BLaER1 (cell line): ENCODE measurements at regions not wholly inside any gene's neighbourhood (a gene's known extent, or its start where the extent isn't known, plus 50 kb on each side); places are given as distances from the start of the nearest gene placed in this dataset.

Experiments used
- H3K27ac ChIP-seq: shearing (Covaris generic); formaldehyde crosslinking; 2 replicates; pipeline ENCODE4 v1.8.1; 2022
- H3K27me3 ChIP-seq: shearing (Covaris generic); formaldehyde crosslinking; 2 replicates; pipeline ENCODE4 v1.8.1; 2022
- H3K36me3 ChIP-seq: shearing (Covaris generic); formaldehyde crosslinking; 2 replicates; pipeline ENCODE4 v1.8.1; 2022
- H3K4me1 ChIP-seq: shearing (Covaris generic); formaldehyde crosslinking; 2 replicates; pipeline ENCODE4 v1.8.1; 2022
- H3K4me2 ChIP-seq: shearing (Covaris generic); formaldehyde crosslinking; 2 replicates; pipeline ENCODE4 v1.8.1; 2022
- H3K4me3 ChIP-seq: shearing (Covaris generic); formaldehyde crosslinking; 2 replicates; pipeline ENCODE4 v1.8.1; 2022
- H3K9ac ChIP-seq: shearing (Covaris generic); formaldehyde crosslinking; 2 replicates; pipeline ENCODE4 v1.8.1; 2022
- H3K9me3 ChIP-seq: shearing (Covaris generic); formaldehyde crosslinking; 2 replicates; pipeline ENCODE4 v1.8.1; 2022
- H4K20me1 ChIP-seq: shearing (Covaris generic); formaldehyde crosslinking; 2 replicates; pipeline ENCODE4 v1.8.1; 2022
- Cebpa-rat ChIP-seq: shearing (Covaris generic); IDR thresholded peaks from 2 replicates; pipeline ENCODE4 v1.8.1; 2022

DNA sequence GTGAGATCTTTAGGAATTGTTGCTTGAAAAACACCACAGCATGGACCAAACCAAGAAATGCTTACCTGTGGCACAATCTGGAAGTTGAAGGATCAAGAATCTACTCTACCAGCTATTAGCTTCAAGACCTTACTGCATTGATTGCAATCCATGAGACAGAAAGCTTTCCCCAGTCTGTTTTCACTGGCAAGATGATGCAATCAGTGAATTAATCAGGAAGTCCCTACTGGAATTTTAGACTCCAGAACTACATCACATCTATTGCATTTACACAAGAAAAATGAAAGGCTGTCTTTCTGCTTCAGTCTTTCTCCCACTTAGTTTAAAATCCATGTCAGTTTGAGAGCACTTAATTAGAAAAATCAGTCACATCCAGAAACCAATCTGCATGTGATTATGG lies 191.7 kb downstream of the TFEC start:
- Histone ChIP-seq H3K36me3 (no peaks in the 10 kb centered on the region), H3K27ac (no peak overlapping the region), H3K4me1 (no peaks in the 10 kb centered on the region), H3K27me3 (no peaks in the 10 kb centered on the region), H4K20me1 (no peaks in the 10 kb centered on the region), H3K4me2 (no peak overlapping the region), H3K9ac (no peak overlapping the region), H3K4me3 (no peak overlapping the region), H3K9me3 (no peaks in the 10 kb centered on the region)
- no peak for TF ChIP-seq Cebpa-rat

GRCh38 chr7:115831371-115831770 lies 199.2 kb downstream of the TFEC start:
- Histone ChIP-seq H3K36me3 (no peaks in the 10 kb centered on the region), H3K4me1 (no peaks in the 10 kb centered on the region), H3K27ac (no peak overlapping the region), H4K20me1 (no peaks in the 10 kb centered on the region), H3K27me3 (no peaks in the 10 kb centered on the region), H3K4me3 (no peak overlapping the region), H3K4me2 (no peak overlapping the region), H3K9ac (no peak overlapping the region), H3K9me3 (no peaks in the 10 kb centered on the region)
- no peak for TF ChIP-seq Cebpa-rat

DNA sequence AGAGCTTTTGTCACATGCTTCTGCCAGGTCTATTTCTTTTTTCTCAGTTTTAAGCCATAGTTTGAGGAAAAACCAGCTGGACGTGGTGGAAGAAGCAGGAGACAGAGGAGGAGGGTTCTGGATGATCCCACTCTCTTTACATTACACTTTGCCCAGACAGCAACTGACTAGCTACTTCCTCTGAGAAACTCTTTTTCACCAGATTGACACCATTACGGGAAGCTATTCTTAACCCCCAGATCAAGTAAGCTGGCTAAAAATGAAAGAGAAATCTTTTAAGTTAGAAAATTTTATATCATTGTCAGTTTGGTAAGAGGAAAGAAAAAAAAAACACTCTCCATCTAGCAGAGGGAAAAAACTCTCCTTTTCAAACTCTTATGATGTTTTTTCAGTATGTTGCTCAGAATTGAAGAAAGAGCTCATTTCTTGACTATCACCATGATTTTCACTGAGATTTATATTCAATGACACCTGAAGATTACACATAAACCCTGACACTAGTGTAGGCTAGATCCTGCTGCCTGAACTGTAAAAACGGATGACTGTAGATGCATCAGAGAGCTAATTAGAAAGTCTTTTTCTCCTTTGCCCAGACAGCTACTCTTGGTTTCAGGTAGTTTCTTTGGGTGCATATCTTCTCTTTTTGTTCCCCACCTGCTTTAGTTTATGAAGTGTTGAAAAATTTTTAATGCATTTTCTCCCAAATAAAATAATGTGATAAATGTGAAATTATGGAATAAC lies 203.1 kb downstream of the TFEC start:
- no peaks in the 10 kb centered on the region for H4K20me1 ChIP-seq
- no peak for TF ChIP-seq Cebpa-rat
- H3K4me2 ChIP-seq = no peak overlapping the region
- H3K9ac ChIP-seq = no peak overlapping the region
- no peaks in the 10 kb centered on the region for H3K36me3 ChIP-seq
- no peaks in the 10 kb centered on the region for H3K27me3 ChIP-seq
- H3K9me3 ChIP-seq = no peaks in the 10 kb centered on the region
- no peak overlapping the region for H3K27ac ChIP-seq
- H3K4me3 ChIP-seq = no peak overlapping the region
- H3K4me1 ChIP-seq = no peaks in the 10 kb centered on the region

- Histone ChIP-seq H3K9ac (no peak overlapping the region), H3K9me3 (no peaks in the 10 kb centered on the region), H3K27ac (no peak overlapping the region), H3K27me3 (no peaks in the 10 kb centered on the region), H3K4me3 (no peak overlapping the region), H3K36me3 (no peaks in the 10 kb centered on the region), H3K4me2 (no peak overlapping the region), H4K20me1 (no peaks in the 10 kb centered on the region), H3K4me1 (no peaks in the 10 kb centered on the region)
- TF ChIP-seq Cebpa-rat = no peak
Observed at GRCh38 chr7:115825456-115826115, 205.0 kb downstream of the TFEC start.

GRCh38 chr7:115822801-115823200 lies 207.8 kb downstream of the TFEC start:
- no peak overlapping the region for H3K4me2 ChIP-seq
- no peaks in the 10 kb centered on the region for H4K20me1 ChIP-seq
- H3K4me1 ChIP-seq = no peaks in the 10 kb centered on the region
- TF ChIP-seq Cebpa-rat = no peak
- H3K27ac ChIP-seq = no peak overlapping the region
- H3K9me3 ChIP-seq = no peaks in the 10 kb centered on the region
- H3K27me3 ChIP-seq = no peaks in the 10 kb centered on the region
- H3K4me3 ChIP-seq = no peak overlapping the region
- no peaks in the 10 kb centered on the region for H3K36me3 ChIP-seq
- no peak overlapping the region for H3K9ac ChIP-seq

- no peak for TF ChIP-seq Cebpa-rat
- H3K27me3 ChIP-seq = no peaks in the 10 kb centered on the region
- no peaks in the 10 kb centered on the region for H3K36me3 ChIP-seq
- no peaks in the 10 kb centered on the region for H4K20me1 ChIP-seq
- H3K27ac ChIP-seq = no peak overlapping the region
- H3K9ac ChIP-seq = no peak overlapping the region
- H3K4me2 ChIP-seq = no peak overlapping the region
- no peak overlapping the region for H3K4me3 ChIP-seq
- no peaks in the 10 kb centered on the region for H3K9me3 ChIP-seq
- no peaks in the 10 kb centered on the region for H3K4me1 ChIP-seq
Observed at GRCh38 chr7:115822380-115822779, 208.2 kb downstream of the TFEC start.

- H3K9me3 ChIP-seq = no peaks in the 10 kb centered on the region
- H3K4me1 ChIP-seq = no peaks in the 10 kb centered on the region
- H3K4me2 ChIP-seq = no peak overlapping the region
- H4K20me1 ChIP-seq = no peaks in the 10 kb centered on the region
- no peak overlapping the region for H3K9ac ChIP-seq
- no peaks in the 10 kb centered on the region for H3K27me3 ChIP-seq
- TF ChIP-seq Cebpa-rat = no peak
- no peak overlapping the region for H3K27ac ChIP-seq
- no peak overlapping the region for H3K4me3 ChIP-seq
- no peaks in the 10 kb centered on the region for H3K36me3 ChIP-seq
Observed at GRCh38 chr7:115816318-115816974, 214.1 kb downstream of the TFEC start.

DNA sequence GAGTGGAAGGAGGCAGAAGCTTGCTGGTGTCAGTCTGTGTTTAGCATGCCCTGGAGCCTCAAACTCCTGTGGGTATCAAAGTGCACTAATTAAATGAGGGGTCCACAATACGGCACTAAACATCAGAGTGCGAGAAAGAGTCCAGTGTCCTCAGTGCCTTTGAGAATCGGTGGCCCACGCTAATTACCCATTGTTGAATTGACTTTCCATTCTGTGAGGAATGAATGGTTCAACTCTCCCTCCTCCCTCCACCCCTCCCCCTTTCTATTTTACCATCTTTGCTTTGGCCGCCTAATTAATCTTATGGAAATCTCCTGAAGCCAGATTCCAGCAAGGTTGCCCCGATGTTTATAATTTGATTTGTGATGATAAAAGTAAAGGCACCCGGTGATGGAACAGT lies 217.8 kb downstream of the TFEC start:
- no peak overlapping the region for H3K4me2 ChIP-seq
- H3K4me3 ChIP-seq = no peak overlapping the region
- no peaks in the 10 kb centered on the region for H4K20me1 ChIP-seq

DNA sequence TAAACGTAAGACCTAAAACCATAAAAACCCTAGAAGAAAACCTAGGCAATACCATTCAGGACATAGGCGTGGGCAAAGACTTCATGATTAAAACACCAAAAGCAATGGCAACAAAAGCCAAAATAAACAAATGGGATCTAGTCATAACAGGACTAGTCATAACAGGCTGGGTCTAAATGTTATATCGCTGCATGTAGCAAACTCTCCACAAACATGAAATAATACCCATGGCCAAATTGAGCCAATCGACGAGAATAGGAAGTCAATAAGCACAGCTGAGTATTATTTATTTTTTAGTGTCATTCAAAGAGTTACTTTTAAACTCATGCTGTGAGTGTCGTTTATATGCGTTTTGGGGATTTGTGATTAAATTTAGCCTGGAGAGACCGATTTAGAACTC lies 225.1 kb downstream of the TFEC start:
- Histone ChIP-seq H3K9ac (no peak overlapping the region), H3K27me3 (no peaks in the 10 kb centered on the region), H3K4me3 (no peak overlapping the region), H3K36me3 (no peaks in the 10 kb centered on the region), H3K27ac (no peak overlapping the region), H3K4me2 (no peak overlapping the region), H3K4me1 (no peaks in the 10 kb centered on the region), H3K9me3 (no peaks in the 10 kb centered on the region), H4K20me1 (no peaks in the 10 kb centered on the region)
- TF ChIP-seq Cebpa-rat = no peak

More for the DNA sequence above, 217.8 kb downstream of the TFEC start:
- Histone ChIP-seq H3K36me3 (no peaks in the 10 kb centered on the region), H3K4me1 (no peaks in the 10 kb centered on the region), H3K27ac (no peak overlapping the region), H3K9ac (no peak overlapping the region), H3K27me3 (no peaks in the 10 kb centered on the region), H3K9me3 (no peaks in the 10 kb centered on the region)
- no peak for TF ChIP-seq Cebpa-rat

DNA sequence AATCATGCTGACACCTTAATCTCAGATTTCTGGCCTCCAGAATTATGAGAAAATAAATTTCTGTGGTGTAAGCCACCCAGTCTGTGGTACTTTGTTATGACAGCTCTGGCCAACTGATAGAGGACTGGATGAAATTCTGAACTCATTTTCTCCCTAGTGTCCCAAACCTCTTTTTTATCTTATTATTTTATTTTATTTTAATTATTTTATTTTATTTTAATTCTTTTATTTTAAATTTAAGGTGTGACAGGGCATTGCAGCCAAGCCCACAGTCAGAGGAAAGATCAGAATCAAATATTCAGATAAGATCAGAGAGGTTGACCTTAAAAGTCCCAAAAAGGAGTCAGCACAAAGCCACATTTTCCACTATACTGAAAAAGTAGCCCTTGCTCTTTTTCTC lies 228.1 kb downstream of the TFEC start:
- H3K4me3 ChIP-seq = no peak overlapping the region
- H3K4me1 ChIP-seq = no peaks in the 10 kb centered on the region
- H3K9me3 ChIP-seq = no peaks in the 10 kb centered on the region
- H3K4me2 ChIP-seq = no peak overlapping the region
- H3K27me3 ChIP-seq = no peaks in the 10 kb centered on the region
- H3K9ac ChIP-seq = no peak overlapping the region
- no peaks in the 10 kb centered on the region for H4K20me1 ChIP-seq
- H3K36me3 ChIP-seq = no peaks in the 10 kb centered on the region
- no peak for TF ChIP-seq Cebpa-rat
- H3K27ac ChIP-seq = no peak overlapping the region
